HEK293 (cell line): ENCODE measurements at regions not wholly inside any gene's neighbourhood (a gene's known extent, or its start where the extent isn't known, plus 50 kb on each side); places are given as distances from the start of the nearest gene placed in this dataset.

ENCODE experiments used
- CTCF ChIP-seq: fragments of 450-650 bp; formaldehyde crosslinking; IDR thresholded peaks from 2 replicates; pipeline ENCODE4 v1.5.1; 2016; ENCODE audit warnings: missing biosample characterization, missing genetic modification characterization
- SP2 ChIP-seq: fragments of 450-650 bp; formaldehyde crosslinking; IDR thresholded peaks from 2 replicates; pipeline ENCODE4 v1.5.1; 2016; ENCODE audit warnings: missing biosample characterization, missing genetic modification characterization
- ZNF202 ChIP-seq: fragments of 450-650 bp; formaldehyde crosslinking; IDR thresholded peaks from 2 replicates; pipeline ENCODE4 v1.5.1; 2016; ENCODE audit warnings: missing biosample characterization, missing genetic modification characterization, borderline replicate concordance
- ZNF239 ChIP-seq: fragments of 450-650 bp; formaldehyde crosslinking; IDR thresholded peaks from 2 replicates; pipeline ENCODE4 v1.5.1; 2016; ENCODE audit warnings: missing biosample characterization, missing genetic modification characterization

- no peak for TF ChIP-seq ZNF239 (tag by site-specific recombination)
- TF ChIP-seq ZNF202 (tag by site-specific recombination) = no peak
- no peak for TF ChIP-seq CTCF (tag by site-specific recombination)
- no peak for TF ChIP-seq SP2 (tag by site-specific recombination)
Observed at GRCh38 chr12:124442772-124443445, 124.5 kb downstream of the NCOR2 start.
